A549 (cell line): ENCODE measurements at regions not wholly inside any gene's neighbourhood (a gene's known extent, or its start where the extent isn't known, plus 50 kb on each side); places are given as distances from the start of the nearest gene placed in this dataset.

Experiments used
- ATAC-seq, 2 experiments: fragments of 200-7000 bp in 1 of 2; fragments of >200 bp in 1 of 2; cut with Nextera tagmentation in 1 of 2; cut with Tn5 transposase in 1 of 2; 3 replicates each; pipeline versions ENCODE4 v1.8.0 to v1.9.1; 2018 to 2020; ENCODE audit warnings: mild to moderate bottlenecking in 1 of 2, moderate library complexity in 1 of 2
- CTCF ChIA-PET: fragments of 300-600 bp; sonication (Branson Sonifier 250); formaldehyde crosslinking; extraction: SDS; loops from one replicate; lab custom pipeline; 2021; ENCODE audit warnings: antibody characterized with exemption, inconsistent platforms; lab: Yijun Ruan, JAX
- POLR2A ChIA-PET: fragments of 350-600 bp; formaldehyde crosslinking; extraction: SDS; loops from one replicate; lab custom pipeline; 2021; ENCODE audit warnings: antibody characterized with exemption, inconsistent platforms; lab: Yijun Ruan, JAX
- DNase-seq, 2 experiments: peaks; one replicate each; pipeline versions ENCODE4 v3.0.0 to v3.0.0-alpha.2; 2011 to 2016; ENCODE audit warnings: low read depth in 1 of 2, low spot score in 1 of 2
- FAIRE-seq: peaks from 2 replicates; lab custom pipeline; 2011; peaks lifted over from hg19 to GRCh38; lab: Jason Lieb, UNC
- H3K27ac ChIP-seq, 2 experiments: fragments of >200 bp; sonication (Bioruptor Twin); formaldehyde crosslinking; 3 replicates each; pipeline ENCODE4 v1.5.1; 2016 to 2017
- H3K4me1 ChIP-seq: fragments of >200 bp; sonication (Bioruptor Twin); formaldehyde crosslinking; 3 replicates; pipeline ENCODE4 v1.6.1; 2016
- H3K4me2 ChIP-seq: fragments of >200 bp; sonication (Bioruptor Twin); formaldehyde crosslinking; 3 replicates; pipeline ENCODE4 v1.6.1; 2016
- H3K4me3 ChIP-seq: fragments of >200 bp; sonication (Bioruptor Twin); formaldehyde crosslinking; 3 replicates; pipeline ENCODE4 v1.5.1; 2016
- H3K9me3 ChIP-seq: fragments of >200 bp; sonication (Bioruptor Twin); formaldehyde crosslinking; 3 replicates; pipeline ENCODE4 v1.6.1; 2016
- CEBPB ChIP-seq, 2 experiments: fragments of >200 bp in 1 of 2; sonication (Bioruptor Twin) in 1 of 2; formaldehyde crosslinking in 1 of 2; IDR thresholded peaks; 2 replicates each; pipeline ENCODE4 v1.6.1; 2012 to 2016
- CHD4 ChIP-seq: fragments of 200-600 bp; sonication (generic); IDR thresholded peaks from 2 replicates; pipeline ENCODE4 v1.6.1; 2016; ENCODE audit warnings: antibody characterized with exemption, mild to moderate bottlenecking, borderline replicate concordance
- EHF ChIP-seq: fragments of 250-450 bp; sonication (Bioruptor Pico); IDR thresholded peaks from 2 replicates; pipeline ENCODE4 v1.5.0; 2020; ENCODE audit warnings: mild to moderate bottlenecking
- EP300 ChIP-seq, 2 experiments: fragments of >200 bp; sonication (Bioruptor Twin); formaldehyde crosslinking; IDR thresholded peaks; 2 replicates in 1 of 2; 3 replicates in 1 of 2; pipeline ENCODE4 v1.6.1; 2016 to 2017
- FOSL2 ChIP-seq, 2 experiments: fragments of 450-650 bp in 1 of 2; fragments of >200 bp in 1 of 2; sonication (Bioruptor Twin) in 1 of 2; formaldehyde crosslinking; IDR thresholded peaks; 2 replicates each; pipeline versions ENCODE4 v1.5.0 to v1.6.1; 2016 to 2020; ENCODE audit warnings: mild to moderate bottlenecking in 1 of 2, moderate library complexity in 1 of 2
- GATA3 ChIP-seq: IDR thresholded peaks from 2 replicates; pipeline ENCODE4 v1.6.1; 2012; ENCODE audit warnings: borderline replicate concordance
- HOXB5 ChIP-seq: fragments of 250-450 bp; sonication (Bioruptor Pico); IDR thresholded peaks from 2 replicates; pipeline ENCODE4 v1.5.0; 2020; ENCODE audit warnings: mild to moderate bottlenecking, moderate library complexity
- JUN ChIP-seq, 2 experiments: fragments of >200 bp; sonication (Bioruptor Twin); formaldehyde crosslinking; IDR thresholded peaks; 2 replicates in 1 of 2; 3 replicates in 1 of 2; pipeline ENCODE4 v1.6.1; 2016 to 2017
- JUNB ChIP-seq: fragments of >200 bp; sonication (Bioruptor Twin); formaldehyde crosslinking; IDR thresholded peaks from 2 replicates; pipeline ENCODE4 v1.6.1; 2016
- KDM5A ChIP-seq: fragments of 200-600 bp; sonication (generic); IDR thresholded peaks from 2 replicates; pipeline ENCODE4 v1.6.1; 2016; ENCODE audit warnings: antibody characterized with exemption, mild to moderate bottlenecking
- MAFK ChIP-seq: fragments of 450-650 bp; IDR thresholded peaks from 2 replicates; pipeline ENCODE4 v1.6.1; 2014; ENCODE audit not compliant: partially characterized antibody
- NFE2L2 ChIP-seq: fragments of 150-350 bp; conservative IDR thresholded peaks from 2 replicates; pipeline ENCODE4 v1.6.1; 2014; ENCODE audit warnings: low read length
- NR3C1 ChIP-seq: fragments of >200 bp; sonication (Bioruptor Twin); formaldehyde crosslinking; IDR thresholded peaks from 3 replicates; pipeline ENCODE4 v1.6.1; 2017
- POLR2AphosphoS2 ChIP-seq: conservative IDR thresholded peaks from 2 replicates; pipeline ENCODE4 v1.6.1; 2012; ENCODE audit warnings: low read length, improper control_type of control experiment, inconsistent platforms
- RAD21 ChIP-seq, 2 experiments: fragments of >200 bp in 1 of 2; sonication (Bioruptor Twin) in 1 of 2; formaldehyde crosslinking in 1 of 2; IDR thresholded peaks in 1 of 2; conservative IDR thresholded peaks in 1 of 2; 2 replicates in 1 of 2; 3 replicates in 1 of 2; pipeline ENCODE4 v1.6.1; 2012 to 2018; ENCODE audit warnings: inconsistent platforms in 1 of 2
- RNF2 ChIP-seq: fragments of 200-600 bp; sonication (generic); IDR thresholded peaks from 2 replicates; pipeline ENCODE4 v1.6.1; 2016; ENCODE audit warnings: low read depth, mild to moderate bottlenecking, antibody characterized with exemption, moderate library complexity, borderline replicate concordance
- WGBS: methylation state at CpG from one replicate; pipeline ENCODE4 v1.1.6; 2017; ENCODE audit errors: missing lambda C conversion rate; 5-methylcytosine and 5-hydroxymethylcytosine counted together
- TF ChIP-seq, protein P1 (sequence below): IDR thresholded peaks from 2 replicates; pipeline ENCODE4 v1.6.1; 2012
- TF ChIP-seq, protein P2 (sequence below): IDR thresholded peaks from 2 replicates; pipeline ENCODE4 v1.6.1; 2012; ENCODE audit warnings: low read depth, borderline replicate concordance
- TF ChIP-seq, protein P3 (sequence below): fragments of >200 bp; sonication (Bioruptor Twin); formaldehyde crosslinking; IDR thresholded peaks from 3 replicates; pipeline ENCODE4 v1.6.1; 2016
- TF ChIP-seq, protein P4 (sequence below): IDR thresholded peaks from 2 replicates; pipeline ENCODE4 v1.6.1; 2012
- TF ChIP-seq, protein P5 (sequence below): fragments of 150-350 bp; IDR thresholded peaks from 2 replicates; pipeline ENCODE4 v1.6.1; 2014; ENCODE audit warnings: low read depth, mild to moderate bottlenecking, low read length

DNA sequence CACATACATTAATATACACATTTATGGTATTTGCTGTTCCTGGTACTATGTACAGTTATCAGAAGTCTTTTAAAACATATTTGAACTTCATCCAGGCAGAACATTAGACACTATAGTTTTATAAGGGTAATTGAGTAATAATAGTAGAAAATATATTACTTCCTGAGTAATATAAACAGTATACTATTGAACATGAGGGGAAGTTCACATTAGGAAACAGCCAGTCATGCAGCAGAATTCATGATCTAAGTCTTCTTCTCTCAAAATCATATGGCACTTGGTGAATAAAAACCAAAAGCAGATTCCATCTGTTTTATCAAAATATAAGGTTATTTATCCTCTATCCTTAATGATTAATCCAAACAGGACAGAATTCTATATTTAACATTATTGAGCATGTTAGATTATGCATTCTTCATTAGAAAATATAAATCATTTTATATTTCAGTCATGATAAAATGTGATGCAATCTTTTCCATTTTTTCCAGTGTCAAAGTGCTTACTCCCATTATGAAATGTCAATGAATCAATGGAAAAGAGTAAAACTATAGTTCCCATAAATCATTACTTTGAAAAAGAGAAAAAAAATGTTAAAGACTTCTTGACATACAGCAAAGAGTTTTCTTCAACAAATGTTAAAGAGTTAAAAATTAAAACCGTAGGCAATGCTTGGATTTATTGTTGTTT is 584.3 kb upstream of the TUSC1 start (continued):
- TF ChIP-seq, protein P1, sequence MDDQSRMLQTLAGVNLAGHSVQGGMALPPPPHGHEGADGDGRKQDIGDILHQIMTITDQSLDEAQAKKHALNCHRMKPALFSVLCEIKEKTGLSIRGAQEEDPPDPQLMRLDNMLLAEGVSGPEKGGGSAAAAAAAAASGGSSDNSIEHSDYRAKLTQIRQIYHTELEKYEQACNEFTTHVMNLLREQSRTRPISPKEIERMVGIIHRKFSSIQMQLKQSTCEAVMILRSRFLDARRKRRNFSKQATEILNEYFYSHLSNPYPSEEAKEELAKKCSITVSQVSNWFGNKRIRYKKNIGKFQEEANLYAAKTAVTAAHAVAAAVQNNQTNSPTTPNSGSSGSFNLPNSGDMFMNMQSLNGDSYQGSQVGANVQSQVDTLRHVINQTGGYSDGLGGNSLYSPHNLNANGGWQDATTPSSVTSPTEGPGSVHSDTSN: no peak
- TF ChIP-seq, protein P2, sequence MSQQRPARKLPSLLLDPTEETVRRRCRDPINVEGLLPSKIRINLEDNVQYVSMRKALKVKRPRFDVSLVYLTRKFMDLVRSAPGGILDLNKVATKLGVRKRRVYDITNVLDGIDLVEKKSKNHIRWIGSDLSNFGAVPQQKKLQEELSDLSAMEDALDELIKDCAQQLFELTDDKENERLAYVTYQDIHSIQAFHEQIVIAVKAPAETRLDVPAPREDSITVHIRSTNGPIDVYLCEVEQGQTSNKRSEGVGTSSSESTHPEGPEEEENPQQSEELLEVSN: no peak
- TF ChIP-seq JUNB (no peak), RNF2 (no peak), NFE2L2 (no peak), EHF (no peak), FOSL2 (IDR thresholded peaks at IDR 0.05) (no peak), FOSL2 (CRISPR knock-in tag; IDR thresholded peaks at IDR 0.05) (no peak), KDM5A (no peak), POLR2AphosphoS2 (no peak)

DNA sequence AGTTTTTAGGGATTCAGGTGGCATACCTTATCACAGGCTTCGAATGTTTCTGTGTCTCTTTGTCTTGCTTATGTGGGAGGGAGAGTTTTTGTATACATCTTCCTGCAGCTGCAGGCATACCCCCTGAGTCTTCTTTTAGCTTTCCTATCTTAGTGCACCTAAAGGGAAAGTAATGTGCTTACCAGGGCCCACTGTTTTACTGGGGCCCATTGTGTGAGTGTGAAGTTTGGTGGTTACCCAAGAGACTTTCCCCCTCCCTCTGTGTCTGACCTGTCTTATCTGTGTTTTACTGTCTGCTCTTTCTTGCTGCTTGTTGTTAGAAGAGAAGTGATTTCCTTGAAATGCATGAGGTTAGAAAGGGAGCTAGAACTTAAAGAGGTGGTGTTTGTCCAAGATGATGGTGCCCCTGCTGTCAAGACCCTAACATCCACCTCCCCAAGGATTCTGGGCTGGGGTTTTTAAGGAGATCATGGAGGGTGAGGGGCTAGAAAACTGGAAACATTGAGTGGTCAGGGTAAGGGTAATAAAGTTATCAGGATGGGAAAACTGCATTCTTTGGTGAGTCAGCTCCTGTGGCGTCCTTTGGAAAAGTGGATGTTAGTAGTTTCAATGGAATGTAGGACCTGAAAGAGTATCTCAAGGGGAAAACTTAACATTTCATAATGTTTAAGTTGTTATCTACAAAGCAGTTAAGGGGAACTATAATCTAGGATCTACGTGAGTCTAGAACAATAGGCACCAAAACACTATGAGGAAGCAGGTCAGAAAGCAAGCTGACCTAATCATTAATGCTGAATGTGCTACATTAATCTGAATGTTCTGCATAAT is 583.5 kb upstream of the TUSC1 start:
- FAIRE-seq (peak; percentile 89), DNase-seq (peak; percentile 9 to 79)

More for the DNA sequence above, 583.5 kb upstream of the TUSC1 start:
- ATAC-seq: peak; percentile 90
- Histone ChIP-seq H3K4me3 (no peak overlapping the region), H3K9me3 (peaks cover 9% of the 10 kb centered on the region; the same call in 2 of the 3 replicates), H3K4me2 (peak overlapping the region; percentile 69), H3K4me1 (peaks cover 50% of the 10 kb centered on the region), H3K27ac (peak overlapping the region; percentile 88 to 89)
- ChIA-PET POLR2A (no interaction called here), CTCF (interaction anchor here (0.8 to 1.9 kb wide), 3 partner anchors 10 to 66 kb away, joined by 3 to 4 read pairs (median 3); no protein-coding TSS in a partner anchor)
- TF ChIP-seq JUN (IDR thresholded peaks at IDR 0.05) (peak; percentile 33 to 54; a peak in 3 of 5 replicates), EHF (no peak), FOSL2 (IDR thresholded peaks at IDR 0.05) (peak; percentile 67), FOSL2 (CRISPR knock-in tag; IDR thresholded peaks at IDR 0.05) (peak; percentile 62), MAFK (peak; percentile 73), GATA3 (peak; percentile 87; the same call in 1 of the 2 replicates), NR3C1 (no peak), CEBPB (IDR thresholded peaks at IDR 0.05) (peak in 1 of 2 experiments; percentile 75; a peak in 2 of 4 replicates), HOXB5 (CRISPR knock-in tag) (no peak), RAD21 (conservative IDR thresholded peaks at IDR 0.05 in 1 of 2, IDR thresholded peaks at IDR 0.05 in 1 of 2) (peak in 1 of 2 experiments; percentile 31; a peak in 2 of 5 replicates), CHD4 (no peak), EP300 (IDR thresholded peaks at IDR 0.05) (peak; percentile 53 to 77; a peak in 2 of 5 replicates), JUNB (peak; percentile 80)
- TF ChIP-seq, protein P3, sequence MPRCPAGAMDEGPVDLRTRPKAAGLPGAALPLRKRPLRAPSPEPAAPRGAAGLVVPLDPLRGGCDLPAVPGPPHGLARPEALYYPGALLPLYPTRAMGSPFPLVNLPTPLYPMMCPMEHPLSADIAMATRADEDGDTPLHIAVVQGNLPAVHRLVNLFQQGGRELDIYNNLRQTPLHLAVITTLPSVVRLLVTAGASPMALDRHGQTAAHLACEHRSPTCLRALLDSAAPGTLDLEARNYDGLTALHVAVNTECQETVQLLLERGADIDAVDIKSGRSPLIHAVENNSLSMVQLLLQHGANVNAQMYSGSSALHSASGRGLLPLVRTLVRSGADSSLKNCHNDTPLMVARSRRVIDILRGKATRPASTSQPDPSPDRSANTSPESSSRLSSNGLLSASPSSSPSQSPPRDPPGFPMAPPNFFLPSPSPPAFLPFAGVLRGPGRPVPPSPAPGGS: peak; percentile 54; the same call in 1 of the 3 replicates
- TF ChIP-seq, protein P4, sequence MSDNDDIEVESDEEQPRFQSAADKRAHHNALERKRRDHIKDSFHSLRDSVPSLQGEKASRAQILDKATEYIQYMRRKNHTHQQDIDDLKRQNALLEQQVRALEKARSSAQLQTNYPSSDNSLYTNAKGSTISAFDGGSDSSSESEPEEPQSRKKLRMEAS: peak; percentile 32
- TF ChIP-seq, protein P2: peak; percentile 36; the same call in 1 of the 2 replicates
- TF ChIP-seq, protein P5, sequence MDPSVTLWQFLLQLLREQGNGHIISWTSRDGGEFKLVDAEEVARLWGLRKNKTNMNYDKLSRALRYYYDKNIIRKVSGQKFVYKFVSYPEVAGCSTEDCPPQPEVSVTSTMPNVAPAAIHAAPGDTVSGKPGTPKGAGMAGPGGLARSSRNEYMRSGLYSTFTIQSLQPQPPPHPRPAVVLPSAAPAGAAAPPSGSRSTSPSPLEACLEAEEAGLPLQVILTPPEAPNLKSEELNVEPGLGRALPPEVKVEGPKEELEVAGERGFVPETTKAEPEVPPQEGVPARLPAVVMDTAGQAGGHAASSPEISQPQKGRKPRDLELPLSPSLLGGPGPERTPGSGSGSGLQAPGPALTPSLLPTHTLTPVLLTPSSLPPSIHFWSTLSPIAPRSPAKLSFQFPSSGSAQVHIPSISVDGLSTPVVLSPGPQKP: no peak
- WGBS: 4% methylated on average over 3 of the region's 3 CpGs
